Testis (tissue), 2 donors: ENCODE measurements at regions not wholly inside any gene's neighbourhood (a gene's known extent, or its start where the extent isn't known, plus 50 kb on each side); places are given as distances from the start of the nearest gene placed in this dataset.
"Not testable (repeated sequence)": the region's sequence is repeated elsewhere in the genome, so short reads cannot be mapped to it uniquely, and the experiment has no call there.

ENCODE experiments used
- DNase-seq: peaks from one replicate; pipeline ENCODE4 v3.0.0-alpha.2; 2019
- H3K27ac ChIP-seq, 2 donors: fragments of 200-600 bp; sonication (generic); one replicate each; pipeline ENCODE4 v1.5.1; 2019
- H3K27me3 ChIP-seq: fragments of 200-600 bp; sonication (generic); one replicate; pipeline ENCODE4 v1.5.1; 2019
- H3K36me3 ChIP-seq: fragments of 200-600 bp; sonication (generic); one replicate; pipeline ENCODE4 v1.5.1; 2017; ENCODE audit warnings: low read depth; ENCODE audit errors: missing control alignments
- H3K4me1 ChIP-seq: fragments of 200-600 bp; sonication (generic); one replicate; pipeline ENCODE4 v1.5.1; 2019
- H3K4me3 ChIP-seq, 2 donors: fragments of 200-600 bp; sonication (generic); one replicate each; pipeline ENCODE4 v1.5.1; 2017 to 2019
- H3K9me3 ChIP-seq: fragments of 200-600 bp; sonication (generic); one replicate; pipeline ENCODE4 v1.5.1; 2017
- POLR2A ChIP-seq: fragments of 450-650 bp; IDR thresholded peaks from one replicate; pipeline ENCODE4 v1.6.1; 2017; ENCODE audit warnings: antibody characterized with exemption, mild to moderate bottlenecking, moderate library complexity
- WGBS, 2 donors: methylation state at CpG; one replicate each; pipeline ENCODE4 v1.1.5; 2018; 5-methylcytosine and 5-hydroxymethylcytosine counted together
- intact Hi-C: fragments of 100-400 bp; cut with DNase I; formaldehyde crosslinking; loops from one replicate; pipeline ENCODE4 v1.15.1; 2023; ENCODE audit warnings: low total_unique reads
- TF ChIP-seq, protein P1 (sequence below), 3 experiments: fragments of 450-650 bp in 2 of 3; fragments of 200-600 bp in 1 of 3; sonication (generic) in 1 of 3; IDR thresholded peaks; one replicate each; pipeline ENCODE4 v1.5.1; 2016 to 2019; ENCODE audit warnings: antibody characterized with exemption in 3 of 3, mild to moderate bottlenecking in 2 of 3, moderate library complexity in 1 of 3

GRCh38 chr2:89775885-89776284 lies 1084.4 kb downstream of the RPIA start:
- Histone ChIP-seq H3K36me3 (no peaks in the 10 kb centered on the region), H3K9me3 (no peaks in the 10 kb centered on the region), H3K4me1 (no peaks in the 10 kb centered on the region), H3K27me3 (no peaks in the 10 kb centered on the region), H3K27ac (no peak overlapping the region), H3K4me3 (no peak overlapping the region)
- DNase-seq, result no peak
- intact Hi-C loops, result no loop called here
- WGBS, 2 donors, result 75 to 76% methylated on average over 15 of the region's 15 CpGs
- no peak for TF ChIP-seq POLR2A
- TF ChIP-seq, protein P1, sequence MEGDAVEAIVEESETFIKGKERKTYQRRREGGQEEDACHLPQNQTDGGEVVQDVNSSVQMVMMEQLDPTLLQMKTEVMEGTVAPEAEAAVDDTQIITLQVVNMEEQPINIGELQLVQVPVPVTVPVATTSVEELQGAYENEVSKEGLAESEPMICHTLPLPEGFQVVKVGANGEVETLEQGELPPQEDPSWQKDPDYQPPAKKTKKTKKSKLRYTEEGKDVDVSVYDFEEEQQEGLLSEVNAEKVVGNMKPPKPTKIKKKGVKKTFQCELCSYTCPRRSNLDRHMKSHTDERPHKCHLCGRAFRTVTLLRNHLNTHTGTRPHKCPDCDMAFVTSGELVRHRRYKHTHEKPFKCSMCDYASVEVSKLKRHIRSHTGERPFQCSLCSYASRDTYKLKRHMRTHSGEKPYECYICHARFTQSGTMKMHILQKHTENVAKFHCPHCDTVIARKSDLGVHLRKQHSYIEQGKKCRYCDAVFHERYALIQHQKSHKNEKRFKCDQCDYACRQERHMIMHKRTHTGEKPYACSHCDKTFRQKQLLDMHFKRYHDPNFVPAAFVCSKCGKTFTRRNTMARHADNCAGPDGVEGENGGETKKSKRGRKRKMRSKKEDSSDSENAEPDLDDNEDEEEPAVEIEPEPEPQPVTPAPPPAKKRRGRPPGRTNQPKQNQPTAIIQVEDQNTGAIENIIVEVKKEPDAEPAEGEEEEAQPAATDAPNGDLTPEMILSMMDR (IDR thresholded peaks at IDR 0.05), result no peak

DNA sequence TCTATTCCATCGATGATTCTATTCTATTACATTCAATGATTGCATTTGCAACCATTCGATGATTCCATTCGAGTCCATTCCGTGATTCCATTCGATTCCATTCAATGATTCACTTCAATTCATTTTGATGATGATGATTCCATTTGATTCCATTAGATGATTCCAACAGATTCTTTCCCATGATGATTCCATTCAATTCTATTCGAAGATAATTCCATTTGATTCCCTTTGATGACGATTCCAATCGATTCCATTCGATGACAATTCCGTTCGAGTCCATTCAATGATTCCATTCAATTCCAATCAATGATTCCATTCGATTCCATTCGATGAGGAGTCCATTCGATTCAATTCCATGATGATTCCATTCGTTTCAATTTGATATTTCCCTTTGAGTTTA lies 1088.8 kb downstream of the RPIA start:
- Histone ChIP-seq H3K36me3 (no peaks in the 10 kb centered on the region), H3K4me3 (no peak overlapping the region), H3K27me3 (no peaks in the 10 kb centered on the region), H3K27ac (no peak overlapping the region), H3K9me3 (no peaks in the 10 kb centered on the region), H3K4me1 (no peaks in the 10 kb centered on the region)
- TF ChIP-seq, protein P1 (IDR thresholded peaks at IDR 0.05), result no peak
- TF ChIP-seq POLR2A, result no peak
- 70% methylated on average over 15 of the region's 15 CpGs for WGBS, 2 donors
- intact Hi-C loops, result no loop called here
- DNase-seq, result no peak

- intact Hi-C loops, result no loop called here
- TF ChIP-seq, protein P1 (IDR thresholded peaks at IDR 0.05), result no peak
- no peak for TF ChIP-seq POLR2A
- WGBS, 2 donors, result 49 to 50% methylated on average over 5 of the region's 5 CpGs
- no peak overlapping the region for H3K4me3 ChIP-seq
- H3K27ac ChIP-seq, result no peak overlapping the region
- H3K9me3 ChIP-seq, result no peaks in the 10 kb centered on the region
- H3K36me3 ChIP-seq, result no peaks in the 10 kb centered on the region
- no peaks in the 10 kb centered on the region for H3K4me1 ChIP-seq
- H3K27me3 ChIP-seq, result no peaks in the 10 kb centered on the region
- DNase-seq, result no peak
Measured at GRCh38 chr2:89781962-89782361, 1090.5 kb downstream of the RPIA start.

DNA sequence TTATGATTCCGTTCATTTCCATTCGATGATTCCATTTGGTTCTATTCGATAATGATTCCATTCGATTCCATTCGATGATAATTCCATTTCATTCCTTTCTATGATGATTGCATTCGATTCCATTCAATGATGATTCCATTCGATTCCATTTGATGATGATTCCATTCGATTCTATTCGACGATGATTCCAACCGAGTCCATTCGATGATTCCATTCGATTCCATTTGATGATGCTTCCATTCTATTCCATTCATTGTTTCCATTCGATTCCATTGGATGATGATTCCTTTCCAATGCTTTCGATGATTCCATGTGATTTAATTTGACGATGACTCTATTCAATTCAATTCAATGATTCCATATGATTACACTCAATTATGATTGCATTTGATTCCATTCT lies 1093.5 kb downstream of the RPIA start:
- WGBS, 2 donors, result 76 to 77% methylated on average over 16 of the region's 16 CpGs
- intact Hi-C loops, result no loop called here
- Histone ChIP-seq H3K4me3 (no peak overlapping the region), H3K27me3 (no peaks in the 10 kb centered on the region), H3K36me3 (no peaks in the 10 kb centered on the region), H3K4me1 (no peaks in the 10 kb centered on the region), H3K27ac (no peak overlapping the region), H3K9me3 (no peaks in the 10 kb centered on the region)
- no peak for DNase-seq
- TF ChIP-seq POLR2A, result no peak
- TF ChIP-seq, protein P1 (IDR thresholded peaks at IDR 0.05), result no peak

DNA sequence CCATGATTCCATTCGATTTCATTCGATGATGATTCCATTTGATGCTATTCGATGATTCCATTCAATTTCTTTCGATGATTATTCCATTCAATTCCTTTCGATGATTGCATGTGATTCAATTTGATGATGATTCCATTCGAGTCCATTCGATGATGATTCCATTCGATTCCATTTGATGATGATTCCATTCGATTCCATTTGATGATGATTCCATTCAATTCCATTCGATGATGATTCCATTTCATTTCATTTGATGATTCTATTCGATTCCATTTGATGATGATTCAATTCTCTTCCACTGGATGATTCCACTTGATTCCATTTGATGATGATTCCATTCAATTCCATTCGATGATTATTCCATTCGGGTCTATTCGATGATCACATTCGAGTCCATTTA lies 1094.1 kb downstream of the RPIA start:
- DNase-seq, intact Hi-C loops, H3K27ac ChIP-seq, H3K9me3 ChIP-seq, H3K27me3 ChIP-seq, H3K36me3 ChIP-seq, H3K4me3 ChIP-seq, H3K4me1 ChIP-seq: not testable (repeated sequence)
- WGBS, 2 donors, result 70 to 73% methylated on average over 15 of the region's 15 CpGs

DNA sequence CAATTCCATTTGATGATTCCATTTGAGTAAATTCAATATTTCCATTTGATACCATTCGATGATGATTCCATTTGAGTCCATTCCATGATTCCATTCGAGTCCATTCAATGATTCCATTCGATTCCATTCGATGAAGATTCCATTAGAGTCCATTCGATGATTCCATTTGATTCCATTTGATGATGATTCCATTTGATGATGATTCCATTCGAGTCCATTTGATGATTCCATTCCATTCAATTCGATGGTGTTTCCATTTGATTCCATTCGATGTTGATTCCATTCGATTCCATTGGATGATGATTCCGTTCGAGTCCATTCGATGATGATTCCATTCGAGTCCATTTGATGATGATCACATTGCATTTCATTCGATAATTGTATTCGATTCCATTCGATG lies 1095.2 kb downstream of the RPIA start:
- H3K4me1 ChIP-seq, H3K4me3 ChIP-seq, H3K27me3 ChIP-seq, H3K9me3 ChIP-seq, H3K36me3 ChIP-seq, DNase-seq, H3K27ac ChIP-seq, intact Hi-C loops: not testable (repeated sequence)
- 66 to 67% methylated on average over 16 of the region's 16 CpGs for WGBS, 2 donors

DNA sequence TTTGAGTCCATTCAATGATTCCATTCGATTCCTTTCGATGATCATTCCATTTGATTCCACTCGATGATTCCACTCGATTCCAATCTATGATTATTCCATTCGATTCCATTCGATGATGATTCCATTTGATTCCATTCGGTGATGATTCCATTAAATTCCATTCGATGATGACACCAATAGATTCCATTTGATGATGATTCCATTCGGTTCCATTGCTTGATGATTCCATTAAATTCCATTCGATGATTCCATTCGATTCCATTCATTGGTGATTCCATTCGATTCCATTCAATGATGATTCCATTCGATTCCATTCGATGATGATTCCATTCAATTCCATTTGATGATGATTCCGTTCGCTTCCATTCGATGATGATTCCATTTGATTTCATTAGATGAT lies 1104.1 kb downstream of the RPIA start:
- H3K27ac ChIP-seq, H3K4me1 ChIP-seq, H3K9me3 ChIP-seq, DNase-seq, intact Hi-C loops, H3K36me3 ChIP-seq, H3K4me3 ChIP-seq, H3K27me3 ChIP-seq: not testable (repeated sequence)
- 66 to 70% methylated on average over 17 of the region's 17 CpGs for WGBS, 2 donors
